ENCODE measurements at regions not wholly inside any gene's neighbourhood (a gene's known extent, or its start where the extent isn't known, plus 50 kb on each side); places are given as distances from the start of the nearest gene placed in this dataset.

DNA sequence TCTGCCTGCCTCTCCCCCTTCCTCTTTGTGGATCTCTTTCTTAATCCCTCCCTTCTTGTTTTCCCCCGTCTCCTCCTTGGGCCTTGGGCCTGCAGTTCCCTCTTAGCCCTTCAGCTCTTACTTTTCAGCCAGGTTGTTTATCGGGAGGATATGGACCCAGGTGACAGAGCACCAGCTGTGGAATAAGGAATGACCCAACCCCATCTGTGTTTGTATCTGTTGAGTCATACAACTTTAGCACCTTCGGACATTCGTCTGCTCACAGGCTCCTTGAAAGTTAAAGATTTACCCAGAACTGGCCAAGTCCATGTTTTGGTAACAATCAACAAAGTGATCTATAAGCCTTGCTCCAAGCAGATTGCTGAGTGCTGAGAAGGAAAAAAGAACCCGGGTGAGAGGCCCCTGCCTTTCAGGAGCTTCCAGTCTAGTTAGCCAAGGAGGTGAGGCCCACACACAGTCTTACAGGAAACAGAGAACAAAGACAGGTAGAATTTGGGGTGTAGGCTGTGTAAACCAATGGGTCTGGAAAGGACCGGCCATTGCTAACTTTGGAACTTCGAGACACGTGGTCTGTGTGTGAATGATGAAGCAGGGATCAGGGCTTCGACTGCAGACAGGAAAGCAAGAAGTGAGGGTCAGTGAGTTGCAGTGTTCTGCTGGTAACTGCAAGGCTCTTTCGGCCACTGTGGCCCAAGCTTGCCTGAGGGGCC, 66.7 kb upstream of the F3 start:
- no peaks in the 10 kb centered on the region for H3K36me3 ChIP-seq (ENCODE audit: insufficient read depth, low read length)
- TF ChIP-seq, protein P1, sequence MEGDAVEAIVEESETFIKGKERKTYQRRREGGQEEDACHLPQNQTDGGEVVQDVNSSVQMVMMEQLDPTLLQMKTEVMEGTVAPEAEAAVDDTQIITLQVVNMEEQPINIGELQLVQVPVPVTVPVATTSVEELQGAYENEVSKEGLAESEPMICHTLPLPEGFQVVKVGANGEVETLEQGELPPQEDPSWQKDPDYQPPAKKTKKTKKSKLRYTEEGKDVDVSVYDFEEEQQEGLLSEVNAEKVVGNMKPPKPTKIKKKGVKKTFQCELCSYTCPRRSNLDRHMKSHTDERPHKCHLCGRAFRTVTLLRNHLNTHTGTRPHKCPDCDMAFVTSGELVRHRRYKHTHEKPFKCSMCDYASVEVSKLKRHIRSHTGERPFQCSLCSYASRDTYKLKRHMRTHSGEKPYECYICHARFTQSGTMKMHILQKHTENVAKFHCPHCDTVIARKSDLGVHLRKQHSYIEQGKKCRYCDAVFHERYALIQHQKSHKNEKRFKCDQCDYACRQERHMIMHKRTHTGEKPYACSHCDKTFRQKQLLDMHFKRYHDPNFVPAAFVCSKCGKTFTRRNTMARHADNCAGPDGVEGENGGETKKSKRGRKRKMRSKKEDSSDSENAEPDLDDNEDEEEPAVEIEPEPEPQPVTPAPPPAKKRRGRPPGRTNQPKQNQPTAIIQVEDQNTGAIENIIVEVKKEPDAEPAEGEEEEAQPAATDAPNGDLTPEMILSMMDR (conservative IDR thresholded peaks at IDR 0.05; ENCODE audit: low read length), result no peak
- no peak for TF ChIP-seq EZH2phosphoT487 (IDR thresholded peaks at IDR 0.05; ENCODE audit: borderline replicate concordance)
- no peaks in the 10 kb centered on the region for H3K27me3 ChIP-seq (ENCODE audit: insufficient read depth, low read length, poor library complexity, severe bottlenecking)
- H3F3A ChIP-seq (ENCODE audit: low read depth), result no peaks in the 10 kb centered on the region
- H3K9ac ChIP-seq (ENCODE audit: low read depth, low read length, poor library complexity, severe bottlenecking), result no peak overlapping the region
- no peaks in the 10 kb centered on the region for H3K9me3 ChIP-seq (ENCODE audit: insufficient read depth, low read depth, low read length)
- H4K20me1 ChIP-seq (ENCODE audit: insufficient read depth, low read length, poor library complexity, severe bottlenecking), result no peaks in the 10 kb centered on the region
- no peak overlapping the region for H3K4me2 ChIP-seq (ENCODE audit: low read depth, low read length, poor library complexity, severe bottlenecking)
- no peak overlapping the region for H2AFZ ChIP-seq (ENCODE audit: low read length)
- H3K4me1 ChIP-seq (ENCODE audit: insufficient read depth, low read length, poor library complexity, severe bottlenecking), result peaks cover 21% of the 10 kb centered on the region
- no peaks in the 10 kb centered on the region for H3K9me2 ChIP-seq (replicated peaks; ENCODE audit: low read depth, low read length)
- H3K79me2 ChIP-seq (ENCODE audit: insufficient read depth, low read length), result no peaks in the 10 kb centered on the region
- no peak overlapping the region for H3K4me3 ChIP-seq (ENCODE audit: low read length, poor library complexity, severe bottlenecking)

DNA sequence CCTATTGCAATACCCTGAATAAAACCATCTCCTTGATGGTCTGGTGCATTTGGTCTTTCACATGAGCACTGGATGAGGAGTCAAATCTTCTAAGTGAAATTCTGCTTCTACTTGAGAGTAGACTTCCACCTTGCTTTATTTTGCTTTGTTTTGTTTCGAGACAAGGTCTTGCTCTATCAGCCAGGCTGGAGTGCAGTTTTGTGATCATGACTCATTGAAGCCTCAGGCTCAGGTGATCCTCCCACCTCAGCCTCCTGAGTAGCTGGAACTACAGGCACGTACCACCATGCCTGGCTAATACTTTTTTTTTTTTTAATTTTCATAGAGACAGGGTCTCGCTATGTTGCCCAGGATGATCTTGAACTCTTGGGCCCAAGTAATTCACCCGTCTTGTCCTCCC, 65.8 kb upstream of the F3 start:
- Histone ChIP-seq H3K79me2 (ENCODE audit: insufficient read depth, low read length) (no peaks in the 10 kb centered on the region), H3K4me3 (ENCODE audit: low read length, poor library complexity, severe bottlenecking) (no peak overlapping the region), H3K36me3 (ENCODE audit: insufficient read depth, low read length) (no peaks in the 10 kb centered on the region), H3F3A (ENCODE audit: low read depth) (no peaks in the 10 kb centered on the region), H4K20me1 (ENCODE audit: insufficient read depth, low read length, poor library complexity, severe bottlenecking) (no peaks in the 10 kb centered on the region), H3K9me3 (ENCODE audit: insufficient read depth, low read depth, low read length) (no peaks in the 10 kb centered on the region), H3K4me2 (ENCODE audit: low read depth, low read length, poor library complexity, severe bottlenecking) (no peak overlapping the region), H3K9ac (ENCODE audit: low read depth, low read length, poor library complexity, severe bottlenecking) (no peak overlapping the region), H3K27me3 (ENCODE audit: insufficient read depth, low read length, poor library complexity, severe bottlenecking) (no peaks in the 10 kb centered on the region), H3K4me1 (ENCODE audit: insufficient read depth, low read length, poor library complexity, severe bottlenecking) (peaks cover 29% of the 10 kb centered on the region), H2AFZ (ENCODE audit: low read length) (no peak overlapping the region), H3K9me2 (replicated peaks; ENCODE audit: low read depth, low read length) (no peaks in the 10 kb centered on the region)
- TF ChIP-seq, protein P1 (conservative IDR thresholded peaks at IDR 0.05; ENCODE audit: low read length), result no peak

DNA sequence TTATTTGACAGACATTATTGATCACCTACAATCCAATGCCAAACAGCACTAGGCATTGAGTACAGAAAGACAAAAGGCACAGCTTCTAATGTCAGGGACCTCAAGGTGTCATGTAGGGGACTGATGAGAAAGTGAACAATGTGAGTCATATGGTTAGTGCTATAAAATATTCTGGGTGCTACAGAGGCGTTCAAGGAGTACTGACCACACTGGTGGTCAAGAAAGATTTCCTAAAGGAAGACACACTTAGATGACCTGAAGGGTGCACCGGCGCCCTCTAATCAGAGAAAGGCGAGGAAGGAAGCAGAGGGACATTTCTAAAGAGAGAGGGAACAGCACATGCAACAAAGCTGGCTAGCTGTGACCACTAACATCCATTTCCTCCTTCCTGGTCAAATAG, 64.9 kb upstream of the F3 start:
- Histone ChIP-seq H3F3A (ENCODE audit: low read depth) (no peaks in the 10 kb centered on the region), H3K36me3 (ENCODE audit: insufficient read depth, low read length) (no peaks in the 10 kb centered on the region), H3K4me3 (ENCODE audit: low read length, poor library complexity, severe bottlenecking) (no peak overlapping the region), H2AFZ (ENCODE audit: low read length) (no peak overlapping the region), H3K4me1 (ENCODE audit: insufficient read depth, low read length, poor library complexity, severe bottlenecking) (peaks cover 36% of the 10 kb centered on the region), H4K20me1 (ENCODE audit: insufficient read depth, low read length, poor library complexity, severe bottlenecking) (no peaks in the 10 kb centered on the region), H3K79me2 (ENCODE audit: insufficient read depth, low read length) (no peaks in the 10 kb centered on the region), H3K9me3 (ENCODE audit: insufficient read depth, low read depth, low read length) (no peaks in the 10 kb centered on the region), H3K27me3 (ENCODE audit: insufficient read depth, low read length, poor library complexity, severe bottlenecking) (no peaks in the 10 kb centered on the region), H3K9me2 (replicated peaks; ENCODE audit: low read depth, low read length) (no peaks in the 10 kb centered on the region), H3K4me2 (ENCODE audit: low read depth, low read length, poor library complexity, severe bottlenecking) (no peak overlapping the region), H3K9ac (ENCODE audit: low read depth, low read length, poor library complexity, severe bottlenecking) (no peak overlapping the region)
- no peak for TF ChIP-seq EZH2phosphoT487 (IDR thresholded peaks at IDR 0.05; ENCODE audit: borderline replicate concordance)
- TF ChIP-seq, protein P1 (conservative IDR thresholded peaks at IDR 0.05; ENCODE audit: low read length), result no peak
